Pancreas (tissue), 10 donors: ENCODE measurements at regions not wholly inside any gene's neighbourhood (a gene's known extent, or its start where the extent isn't known, plus 50 kb on each side); places are given as distances from the start of the nearest gene placed in this dataset.

Experiments used
- ATAC-seq, 4 donors: fragments of 200-7000 bp; cut with Tn5 transposase; one replicate each; pipeline versions ENCODE4 v1.8.0 to v1.9.1; 2020; ENCODE audit warnings: mild to moderate bottlenecking in 4 of 4, moderate library complexity in 4 of 4
- DNase-seq, 6 donors: peaks; one replicate each; pipeline ENCODE4 v3.0.0-alpha.2; 2020
- FAIRE-seq: peaks from 2 replicates; lab custom pipeline; 2012; peaks lifted over from hg19 to GRCh38; lab: Jason Lieb, UNC
- H3K27ac ChIP-seq, 4 donors: fragments of 200-600 bp; sonication (generic); 1 replicate in 3 of 4; 2 replicates in 1 of 4; pipeline versions ENCODE4 v1.5.0 to v1.8.0; 2020
- H3K27me3 ChIP-seq, 4 donors: fragments of 200-600 bp; one replicate each; pipeline ENCODE4 v1.8.0; 2021
- H3K36me3 ChIP-seq, 3 donors: fragments of 200-600 bp; sonication (generic) in 1 of 3; one replicate each; pipeline versions ENCODE4 v1.5.0 to v1.8.0; 2020 to 2021
- H3K4me1 ChIP-seq, 3 donors: fragments of 200-600 bp; one replicate each; pipeline ENCODE4 v1.8.0; 2021
- H3K4me3 ChIP-seq, 4 donors: fragments of 200-600 bp; sonication (generic) in 2 of 4; one replicate each; pipeline versions ENCODE4 v1.5.0 to v1.8.0; 2020 to 2021
- H3K9me3 ChIP-seq, 4 donors: fragments of 200-600 bp; one replicate each; pipeline ENCODE4 v1.8.0; 2021
- CTCF ChIP-seq, 4 donors: fragments of 200-600 bp; sonication (generic) in 3 of 4; IDR thresholded peaks; one replicate each; pipeline versions ENCODE4 v1.5.0 to v1.8.0; 2021; ENCODE audit warnings: antibody characterized with exemption in 4 of 4
- WGBS, 2 donors: extraction: QIAGEN DNeasy Blood & Tissue Kit; methylation state at CpG; one replicate each; pipeline ENCODE4 v1.1.7; 2013; 5-methylcytosine and 5-hydroxymethylcytosine counted together
- intact Hi-C, 3 donors: fragments of 100-400 bp; cut with DNase I; formaldehyde crosslinking; loops; one replicate each; pipeline versions ENCODE4 v1.11.1 to v1.14.2; 2022
- donor health status: healthy with polysubstance abuse.
- donor health status: DM: no; HTN: no; CAD: no; lungs with moderate emphysema.
- donor health status: DM: no; HTN: no; CAD: no.
- donor health status: control.
- donor health status: control.
- donor health status: Bipolar disorder and iron deficiency.
- donor health status: DM: yes; HTN: yes; CAD: no.
- donor health status: DM: no; HTN: no; CAD: no.
- donor health status: DM: no; HTN: no; CAD: no.
- donor health status: DM: yes; HTN: yes; CAD: no.

- intact Hi-C loops = no loop called here
- no peaks in the 10 kb centered on the region for H3K4me1 ChIP-seq
- H3K9me3 ChIP-seq = no peaks in the 10 kb centered on the region
- no peaks in the 10 kb centered on the region for H3K36me3 ChIP-seq
- H3K27ac ChIP-seq = no peak overlapping the region
- H3K27me3 ChIP-seq = no peaks in the 10 kb centered on the region
- 88% methylated on average over 3 of the region's 3 CpGs for WGBS, 2 donors
- FAIRE-seq (no peak), ATAC-seq (peak in 1 of 4 donors; percentile 19), DNase-seq (no peak)
- TF ChIP-seq CTCF (IDR thresholded peaks at IDR 0.05) = no peak
- H3K4me3 ChIP-seq = no peak overlapping the region
These were observed 63.8 kb upstream of the XCR1 start for GRCh38 chr3:46091046-46091445.

DNA sequence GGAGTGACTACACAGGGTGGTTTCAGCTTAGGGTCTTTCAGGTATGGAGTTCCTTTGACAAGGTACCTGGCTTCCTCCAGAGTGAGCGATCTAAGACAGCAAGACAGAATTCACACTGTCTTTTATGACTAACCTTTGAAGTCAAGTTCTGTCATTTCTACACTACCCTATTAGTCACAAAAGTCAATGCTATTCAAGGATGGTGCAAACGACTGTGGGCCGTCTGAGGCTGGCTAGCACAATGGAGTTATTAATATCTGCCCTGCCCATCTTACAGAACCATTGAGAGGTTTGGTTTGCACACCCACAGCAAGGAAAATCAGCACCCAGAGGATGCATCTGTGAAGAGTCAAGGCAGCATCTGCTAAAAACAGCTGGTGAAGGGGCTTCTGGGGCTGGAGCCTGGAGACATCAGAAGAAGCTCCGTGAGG, 62.9 kb upstream of the XCR1 start:
- FAIRE-seq (no peak), ATAC-seq (no peak), DNase-seq (no peak)
- TF ChIP-seq CTCF (IDR thresholded peaks at IDR 0.05) = no peak
- no peaks in the 10 kb centered on the region for H3K4me1 ChIP-seq
- H3K4me3 ChIP-seq = no peak overlapping the region
- H3K27me3 ChIP-seq = no peaks in the 10 kb centered on the region
- H3K27ac ChIP-seq = peak overlapping the region in 1 of 4 donors; percentile 55
- intact Hi-C loops = no loop called here
- H3K36me3 ChIP-seq = no peaks in the 10 kb centered on the region
- WGBS, 2 donors = 70 to 74% methylated on average over 4 of the region's 4 CpGs
- H3K9me3 ChIP-seq = no peaks in the 10 kb centered on the region

- H3K27me3 ChIP-seq = no peaks in the 10 kb centered on the region
- intact Hi-C loops = loop anchor here in 2 of 3 donors (10.0 kb wide), 3 partner anchors 155 to 325 kb away; partner anchors contain the start of gene CCR5 (in 1 of the 2)
- ATAC-seq (peak in 3 of 4 donors; percentile 64 to 86 (median 82)), FAIRE-seq (no peak), DNase-seq (peak in 1 of 6 donors; percentile 62)
- 85% methylated on average over 5 of the region's 5 CpGs for WGBS, 2 donors
- TF ChIP-seq CTCF (IDR thresholded peaks at IDR 0.05) = no peak
- no peaks in the 10 kb centered on the region for H3K9me3 ChIP-seq
- peak overlapping the region in 2 of 4 donors; percentile 34 to 55 for H3K27ac ChIP-seq
- no peaks in the 10 kb centered on the region for H3K4me1 ChIP-seq
- H3K4me3 ChIP-seq = no peak overlapping the region
- H3K36me3 ChIP-seq = no peaks in the 10 kb centered on the region
These were observed 62.1 kb upstream of the XCR1 start for GRCh38 chr3:46089237-46090011.

DNA sequence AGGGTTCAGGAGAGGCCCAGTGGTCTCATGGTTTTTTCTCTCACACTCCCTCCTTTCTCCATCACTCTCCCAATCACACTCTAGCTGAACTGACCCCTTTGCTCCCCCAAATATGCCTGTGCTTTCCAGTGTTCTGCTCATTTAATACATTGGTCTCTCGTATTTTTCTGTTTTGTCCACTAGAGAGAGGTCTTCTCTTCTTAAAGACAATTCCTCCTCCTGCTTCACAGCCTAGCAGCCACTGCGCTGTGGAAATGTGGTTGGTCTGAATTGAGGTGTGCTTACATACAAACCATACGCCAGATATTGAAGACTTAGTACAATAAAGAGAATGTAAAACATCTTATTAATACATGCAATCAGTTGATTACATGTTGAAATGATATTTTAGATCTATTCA, 60.6 kb upstream of the XCR1 start:
- ATAC-seq (peak in 3 of 4 donors; percentile 37 to 43 (median 37)), FAIRE-seq (no peak), DNase-seq (no peak)
- no peak overlapping the region for H3K27ac ChIP-seq
- no peaks in the 10 kb centered on the region for H3K9me3 ChIP-seq
- intact Hi-C loops = loop anchor here in 2 of 3 donors (10.0 kb wide), 3 partner anchors 153 to 323 kb away; partner anchors contain the start of gene CCR5 (in 1 of the 2)
- TF ChIP-seq CTCF (IDR thresholded peaks at IDR 0.05) = no peak
- H3K4me1 ChIP-seq = no peaks in the 10 kb centered on the region
- H3K27me3 ChIP-seq = no peaks in the 10 kb centered on the region
- WGBS, 2 donors = 65 to 81% methylated on average over 3 of the region's 3 CpGs
- no peak overlapping the region for H3K4me3 ChIP-seq
- no peaks in the 10 kb centered on the region for H3K36me3 ChIP-seq

GRCh38 chr3:46086986-46087385, 59.7 kb upstream of the XCR1 start:
- ATAC-seq = no peak
- TF ChIP-seq CTCF (IDR thresholded peaks at IDR 0.05) = no peak
- no peak overlapping the region for H3K27ac ChIP-seq
- WGBS, 2 donors = 53 to 56% methylated on average over 5 of the region's 5 CpGs
- DNase-seq = no peak
- H3K4me1 ChIP-seq = no peaks in the 10 kb centered on the region
- no peaks in the 10 kb centered on the region for H3K27me3 ChIP-seq
- no peak for FAIRE-seq
- H3K4me3 ChIP-seq = no peak overlapping the region
- intact Hi-C loops = loop anchor here in 2 of 3 donors (10.0 kb wide), 3 partner anchors 152 to 322 kb away; partner anchors contain the start of gene CCR5 (in 1 of the 2)
- no peaks in the 10 kb centered on the region for H3K36me3 ChIP-seq
- no peaks in the 10 kb centered on the region for H3K9me3 ChIP-seq
